ENCODE measurements at regions not wholly inside any gene's neighbourhood (a gene's known extent, or its start where the extent isn't known, plus 50 kb on each side); places are given as distances from the start of the nearest gene placed in this dataset.

DNA sequence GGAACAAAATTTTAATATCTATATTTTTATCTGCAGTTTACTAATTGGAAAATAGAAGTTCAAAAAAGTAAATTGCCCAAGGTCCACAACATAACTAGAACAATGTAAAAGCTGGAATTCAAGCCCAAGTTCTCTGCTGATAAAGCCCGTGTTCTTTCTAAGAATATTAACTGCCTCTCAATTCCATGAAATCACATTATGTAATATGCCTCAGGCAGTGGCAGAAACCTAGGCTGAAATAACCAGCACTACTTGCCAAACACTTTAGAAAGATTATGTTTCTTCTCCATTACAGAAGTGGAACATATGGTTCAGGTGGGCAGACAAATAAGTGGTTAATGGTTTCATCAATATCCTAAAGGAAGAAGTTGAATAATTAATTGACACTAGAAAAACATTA lies 56.7 kb upstream of the ADGRL3 start:
- 32% methylated on average over 1 of the region's 1 CpG for WGBS
- H3K27me3 ChIP-seq = no peaks in the 10 kb centered on the region
- TF ChIP-seq EP300 (IDR thresholded peaks at IDR 0.05) (no peak), POLR2A (IDR thresholded peaks at IDR 0.05) (no peak), POLR2AphosphoS5 (IDR thresholded peaks at IDR 0.05) (no peak)
- TF ChIP-seq, protein P1, sequence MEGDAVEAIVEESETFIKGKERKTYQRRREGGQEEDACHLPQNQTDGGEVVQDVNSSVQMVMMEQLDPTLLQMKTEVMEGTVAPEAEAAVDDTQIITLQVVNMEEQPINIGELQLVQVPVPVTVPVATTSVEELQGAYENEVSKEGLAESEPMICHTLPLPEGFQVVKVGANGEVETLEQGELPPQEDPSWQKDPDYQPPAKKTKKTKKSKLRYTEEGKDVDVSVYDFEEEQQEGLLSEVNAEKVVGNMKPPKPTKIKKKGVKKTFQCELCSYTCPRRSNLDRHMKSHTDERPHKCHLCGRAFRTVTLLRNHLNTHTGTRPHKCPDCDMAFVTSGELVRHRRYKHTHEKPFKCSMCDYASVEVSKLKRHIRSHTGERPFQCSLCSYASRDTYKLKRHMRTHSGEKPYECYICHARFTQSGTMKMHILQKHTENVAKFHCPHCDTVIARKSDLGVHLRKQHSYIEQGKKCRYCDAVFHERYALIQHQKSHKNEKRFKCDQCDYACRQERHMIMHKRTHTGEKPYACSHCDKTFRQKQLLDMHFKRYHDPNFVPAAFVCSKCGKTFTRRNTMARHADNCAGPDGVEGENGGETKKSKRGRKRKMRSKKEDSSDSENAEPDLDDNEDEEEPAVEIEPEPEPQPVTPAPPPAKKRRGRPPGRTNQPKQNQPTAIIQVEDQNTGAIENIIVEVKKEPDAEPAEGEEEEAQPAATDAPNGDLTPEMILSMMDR (IDR thresholded peaks at IDR 0.05) = no peak

DNA sequence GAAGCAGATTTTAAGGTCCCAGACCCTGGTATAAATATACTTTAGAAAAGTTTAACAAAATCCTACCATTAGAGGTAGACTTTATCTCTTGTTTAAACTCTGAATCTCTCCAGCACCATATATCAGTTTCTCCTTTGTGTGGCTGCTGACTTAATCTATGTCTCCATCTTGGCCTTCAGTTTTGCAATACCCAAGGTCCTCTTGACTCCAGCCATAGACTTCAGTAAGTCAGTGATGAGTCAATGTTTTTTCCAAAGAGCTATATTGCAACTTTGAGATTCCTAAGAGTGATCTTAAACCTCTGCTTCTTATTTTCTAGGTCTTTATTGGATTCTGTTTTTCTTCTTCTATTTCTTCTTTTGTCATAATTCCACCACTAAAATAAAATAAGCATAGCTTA lies 50.8 kb upstream of the ADGRL3 start:
- TF ChIP-seq POLR2A (IDR thresholded peaks at IDR 0.05) (no peak), EP300 (IDR thresholded peaks at IDR 0.05) (no peak), POLR2AphosphoS5 (IDR thresholded peaks at IDR 0.05) (no peak)
- TF ChIP-seq, protein P1 (IDR thresholded peaks at IDR 0.05) = no peak
- H3K27me3 ChIP-seq = no peaks in the 10 kb centered on the region
- no peak overlapping the region for H3K27ac ChIP-seq
- H3K9me3 ChIP-seq = no peaks in the 10 kb centered on the region
- H3K36me3 ChIP-seq = no peaks in the 10 kb centered on the region
- no peak for DNase-seq (ENCODE audit: low spot score in 2 of 2)
- H3K4me1 ChIP-seq = no peaks in the 10 kb centered on the region
- no peak overlapping the region for H3K4me3 ChIP-seq

More for the DNA sequence above, 56.7 kb upstream of the ADGRL3 start:
- H3K27ac ChIP-seq = no peak overlapping the region
- DNase-seq (ENCODE audit: low spot score in 2 of 2) = no peak
- H3K4me1 ChIP-seq = no peaks in the 10 kb centered on the region
- H3K9me3 ChIP-seq = no peaks in the 10 kb centered on the region
- H3K4me3 ChIP-seq = no peak overlapping the region
- no peaks in the 10 kb centered on the region for H3K36me3 ChIP-seq
